Esophagus squamous epithelium (tissue), 5 donors: ENCODE measurements at regions not wholly inside any gene's neighbourhood (a gene's known extent, or its start where the extent isn't known, plus 50 kb on each side); places are given as distances from the start of the nearest gene placed in this dataset.

ENCODE experiments used
- DNase-seq: peaks from one replicate; lab custom pipeline; 2025; lab: John Stamatoyannopoulos, UW
- H3K27ac ChIP-seq, 4 donors: fragments of 200-600 bp; sonication (generic); one replicate each; pipeline ENCODE4 v1.5.1; 2016 to 2019; ENCODE audit warnings: mild to moderate bottlenecking in 1 of 4
- H3K27me3 ChIP-seq, 4 donors: fragments of 200-600 bp; sonication (generic); 1 replicate in 3 of 4; 2 replicates in 1 of 4; pipeline versions ENCODE4 v1.5.1 to v1.6.0; 2017 to 2021; ENCODE audit warnings: antibody characterized with exemption in 1 of 4
- H3K36me3 ChIP-seq, 3 donors: fragments of 200-600 bp; sonication (generic); one replicate each; pipeline ENCODE4 v1.5.1; 2016 to 2019
- H3K4me1 ChIP-seq, 3 donors: fragments of 200-600 bp; sonication (generic); one replicate each; pipeline ENCODE4 v1.5.1; 2017 to 2019
- H3K4me3 ChIP-seq, 4 donors: fragments of 200-600 bp; sonication (generic); 1 replicate in 3 of 4; 2 replicates in 1 of 4; pipeline ENCODE4 v1.5.1; 2016 to 2019; ENCODE audit warnings: mild to moderate bottlenecking in 2 of 4, moderate library complexity in 1 of 4
- H3K9me3 ChIP-seq, 3 donors: fragments of 200-600 bp; sonication (generic); one replicate each; pipeline ENCODE4 v1.5.1; 2016 to 2019
- POLR2A ChIP-seq, 4 donors: fragments of 450-650 bp; IDR thresholded peaks; one replicate each; pipeline ENCODE4 v1.6.1; 2017; ENCODE audit warnings: antibody characterized with exemption in 4 of 4, mild to moderate bottlenecking in 4 of 4, moderate library complexity in 3 of 4
- WGBS, 2 donors: methylation state at CpG; one replicate each; pipeline ENCODE4 v1.1.5; 2018; 5-methylcytosine and 5-hydroxymethylcytosine counted together
- intact Hi-C: fragments of 100-400 bp; cut with DNase I; formaldehyde crosslinking; loops from one replicate; pipeline ENCODE4 v1.15.0; 2022
- TF ChIP-seq, protein P1 (sequence below), 6 experiments: fragments of 450-650 bp in 4 of 6; fragments of 200-600 bp in 2 of 6; sonication (generic) in 2 of 6; IDR thresholded peaks; one replicate each; pipeline ENCODE4 v1.5.1; 2016 to 2019; ENCODE audit warnings: antibody characterized with exemption in 6 of 6, mild to moderate bottlenecking in 4 of 6, moderate library complexity in 4 of 6
- donor health status: DM: yes; HTN: yes; CAD: no.

DNA sequence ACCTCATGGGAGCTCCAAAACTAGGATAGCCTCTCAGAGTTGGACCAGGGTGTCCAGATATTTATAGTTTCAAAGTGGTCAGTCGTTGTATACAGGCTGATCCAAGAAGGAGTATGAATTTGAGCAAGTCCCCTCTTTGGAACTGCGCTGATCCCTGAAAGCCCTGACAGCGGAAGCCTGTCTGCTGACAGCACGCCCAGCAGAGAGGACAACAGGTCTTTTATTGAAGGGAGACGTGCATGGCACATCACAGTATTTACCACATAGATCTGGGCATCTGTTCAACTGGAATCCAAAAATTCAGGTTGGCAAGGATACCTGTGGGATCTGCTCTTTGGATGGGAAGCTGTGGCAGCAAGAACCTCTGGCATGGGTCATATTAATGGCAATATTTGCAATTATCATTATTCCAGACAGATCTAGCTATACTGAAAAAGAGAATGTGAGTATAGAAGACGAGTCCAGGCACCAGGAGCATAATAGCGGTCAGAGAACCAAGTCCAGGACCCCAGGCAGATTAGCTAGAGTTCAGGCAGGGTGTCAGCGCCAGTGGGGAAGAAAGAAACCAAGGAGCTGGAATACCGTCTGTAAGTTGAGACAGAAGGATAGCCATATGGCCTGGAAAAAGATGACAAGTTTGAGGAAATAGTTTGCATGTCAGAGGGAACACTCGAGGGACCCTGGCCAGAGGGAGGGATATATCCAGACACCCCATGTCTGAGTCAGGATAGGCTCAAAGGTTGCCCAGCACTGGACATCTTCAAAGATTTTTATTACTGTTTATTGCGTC is 260.4 kb upstream of the FANCL start:
- no peaks in the 10 kb centered on the region for H3K27me3 ChIP-seq
- no peaks in the 10 kb centered on the region for H3K4me1 ChIP-seq
- WGBS, 2 donors: 66 to 72% methylated on average over 10 to 11 of the region's 11 CpGs
- H3K9me3 ChIP-seq: no peaks in the 10 kb centered on the region
- no peak for DNase-seq
- H3K36me3 ChIP-seq: no peaks in the 10 kb centered on the region
- intact Hi-C loops: no loop called here
- TF ChIP-seq POLR2A (IDR thresholded peaks at IDR 0.05): no peak
- TF ChIP-seq, protein P1, sequence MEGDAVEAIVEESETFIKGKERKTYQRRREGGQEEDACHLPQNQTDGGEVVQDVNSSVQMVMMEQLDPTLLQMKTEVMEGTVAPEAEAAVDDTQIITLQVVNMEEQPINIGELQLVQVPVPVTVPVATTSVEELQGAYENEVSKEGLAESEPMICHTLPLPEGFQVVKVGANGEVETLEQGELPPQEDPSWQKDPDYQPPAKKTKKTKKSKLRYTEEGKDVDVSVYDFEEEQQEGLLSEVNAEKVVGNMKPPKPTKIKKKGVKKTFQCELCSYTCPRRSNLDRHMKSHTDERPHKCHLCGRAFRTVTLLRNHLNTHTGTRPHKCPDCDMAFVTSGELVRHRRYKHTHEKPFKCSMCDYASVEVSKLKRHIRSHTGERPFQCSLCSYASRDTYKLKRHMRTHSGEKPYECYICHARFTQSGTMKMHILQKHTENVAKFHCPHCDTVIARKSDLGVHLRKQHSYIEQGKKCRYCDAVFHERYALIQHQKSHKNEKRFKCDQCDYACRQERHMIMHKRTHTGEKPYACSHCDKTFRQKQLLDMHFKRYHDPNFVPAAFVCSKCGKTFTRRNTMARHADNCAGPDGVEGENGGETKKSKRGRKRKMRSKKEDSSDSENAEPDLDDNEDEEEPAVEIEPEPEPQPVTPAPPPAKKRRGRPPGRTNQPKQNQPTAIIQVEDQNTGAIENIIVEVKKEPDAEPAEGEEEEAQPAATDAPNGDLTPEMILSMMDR (IDR thresholded peaks at IDR 0.05): no peak
- no peak overlapping the region for H3K4me3 ChIP-seq
- H3K27ac ChIP-seq: no peak overlapping the region

GRCh38 chr2:58497168-58497567 is 256.0 kb upstream of the FANCL start:
- Histone ChIP-seq H3K27me3 (no peaks in the 10 kb centered on the region), H3K9me3 (no peaks in the 10 kb centered on the region), H3K36me3 (no peaks in the 10 kb centered on the region), H3K4me1 (no peaks in the 10 kb centered on the region), H3K27ac (no peak overlapping the region), H3K4me3 (no peak overlapping the region)
- no peak for TF ChIP-seq POLR2A (IDR thresholded peaks at IDR 0.05)
- TF ChIP-seq, protein P1 (IDR thresholded peaks at IDR 0.05): no peak
- intact Hi-C loops: no loop called here
- 29 to 48% methylated on average over 3 of the region's 3 CpGs for WGBS, 2 donors
- no peak for DNase-seq

GRCh38 chr2:58495806-58496205 is 254.7 kb upstream of the FANCL start:
- Histone ChIP-seq H3K27me3 (no peaks in the 10 kb centered on the region), H3K4me1 (no peaks in the 10 kb centered on the region), H3K27ac (no peak overlapping the region), H3K4me3 (no peak overlapping the region), H3K9me3 (no peaks in the 10 kb centered on the region), H3K36me3 (no peaks in the 10 kb centered on the region)
- intact Hi-C loops: no loop called here
- 62 to 80% methylated on average over 1 of the region's 1 CpG for WGBS, 2 donors
- TF ChIP-seq, protein P1 (IDR thresholded peaks at IDR 0.05): no peak
- TF ChIP-seq POLR2A (IDR thresholded peaks at IDR 0.05): no peak
- no peak for DNase-seq

DNA sequence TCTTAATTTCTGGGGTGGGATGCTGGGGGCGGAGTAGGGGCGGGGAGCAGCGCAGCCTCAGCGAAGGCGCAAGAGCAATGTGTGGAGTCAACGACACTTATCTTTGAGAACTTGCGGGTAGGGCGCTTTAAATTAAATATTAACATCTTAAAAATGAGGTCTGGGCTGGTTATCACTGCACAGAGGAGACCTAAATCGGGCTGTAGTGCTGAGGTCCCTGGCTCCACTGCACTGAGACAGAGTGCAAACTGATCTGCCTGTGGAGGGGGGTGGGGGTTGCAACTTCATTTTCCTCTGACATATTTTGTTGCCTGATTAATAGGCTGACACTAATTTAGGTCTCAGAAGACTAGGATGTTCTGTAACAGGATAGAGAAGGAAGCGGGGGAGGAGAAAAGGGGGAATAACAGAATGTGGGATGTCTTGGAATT is 253.0 kb upstream of the FANCL start:
- DNase-seq: no peak
- TF ChIP-seq, protein P1 (IDR thresholded peaks at IDR 0.05): no peak
- TF ChIP-seq POLR2A (IDR thresholded peaks at IDR 0.05): no peak

DNA sequence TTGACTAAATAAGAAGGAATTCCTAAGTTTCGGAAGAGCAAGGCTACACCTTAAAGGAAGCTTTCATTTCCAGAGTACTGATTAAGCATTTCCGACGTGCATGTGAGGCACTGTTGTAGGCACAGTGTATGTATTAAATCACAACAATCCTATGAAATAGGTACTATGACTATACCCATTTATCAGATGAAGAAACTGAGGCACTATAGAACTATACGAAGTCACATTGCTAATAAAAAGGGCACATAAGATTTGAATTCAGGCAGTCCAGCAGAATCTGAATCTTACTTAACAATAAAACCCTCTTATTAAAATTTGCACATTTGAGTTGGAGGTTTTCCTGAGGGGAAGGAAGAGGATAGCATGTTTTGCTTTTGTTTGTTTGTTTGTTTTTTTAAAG is 243.5 kb upstream of the FANCL start:
- 87 to 90% methylated on average over 4 of the region's 4 CpGs for WGBS, 2 donors
- intact Hi-C loops: no loop called here

More for the DNA sequence above, 253.0 kb upstream of the FANCL start:
- WGBS, 2 donors: 86 to 89% methylated on average over 10 of the region's 10 CpGs
- intact Hi-C loops: no loop called here
- H3K27ac ChIP-seq: no peak overlapping the region
- no peak overlapping the region for H3K4me3 ChIP-seq
- H3K27me3 ChIP-seq: no peaks in the 10 kb centered on the region
- H3K36me3 ChIP-seq: no peaks in the 10 kb centered on the region
- no peaks in the 10 kb centered on the region for H3K4me1 ChIP-seq
- H3K9me3 ChIP-seq: no peaks in the 10 kb centered on the region

More for the DNA sequence above, 243.5 kb upstream of the FANCL start:
- no peak for DNase-seq
- H3K36me3 ChIP-seq: no peaks in the 10 kb centered on the region
- no peak overlapping the region for H3K27ac ChIP-seq
- H3K9me3 ChIP-seq: no peaks in the 10 kb centered on the region
- H3K4me3 ChIP-seq: no peak overlapping the region
- no peaks in the 10 kb centered on the region for H3K4me1 ChIP-seq
- no peak for TF ChIP-seq POLR2A (IDR thresholded peaks at IDR 0.05)
- TF ChIP-seq, protein P1 (IDR thresholded peaks at IDR 0.05): no peak
- H3K27me3 ChIP-seq: no peaks in the 10 kb centered on the region
